OCI-LY7 (cell line): ENCODE measurements at regions not wholly inside any gene's neighbourhood (a gene's known extent, or its start where the extent isn't known, plus 50 kb on each side); places are given as distances from the start of the nearest gene placed in this dataset.

ENCODE experiments used
- BruUV-seq: library from RNA; stranded (reverse); fragments of 400-500 nt; replicated peaks from 2 replicates; lab custom pipeline; 2021; lab: Mats Ljungman, UMichigan
- CTCF ChIA-PET: fragments of 300-600 bp; sonication (Branson Sonifier 250); formaldehyde crosslinking; loops from one replicate; lab custom pipeline; 2022; ENCODE audit warnings: antibody characterized with exemption; ENCODE audit not compliant: unreplicated experiment; lab: Charles Lee
- POLR2A ChIA-PET: fragments of 300-600 bp; sonication (Branson Sonifier 250); formaldehyde crosslinking; loops from one replicate; lab custom pipeline; 2022; ENCODE audit warnings: antibody characterized with exemption; lab: Charles Lee
- DNase-seq: peaks from one replicate; pipeline ENCODE4 v3.0.0-alpha.2; 2015; ENCODE audit warnings: low spot score
- H2AFZ ChIP-seq: fragments of 200-600 bp; sonication (generic), shearing (Covaris generic); 2 replicates; pipeline ENCODE4 v1.6.1; 2014; ENCODE audit warnings: mild to moderate bottlenecking, antibody characterized with exemption, low read length, moderate library complexity
- H3K27ac ChIP-seq: fragments of 200-600 bp; sonication (generic); 2 replicates; pipeline ENCODE4 v1.5.1; 2014; ENCODE audit warnings: mixed run types, low read depth, mild to moderate bottlenecking, moderate library complexity, low read length, inconsistent platforms; ENCODE audit not compliant: poor library complexity, severe bottlenecking
- H3K36me3 ChIP-seq: fragments of 200-600 bp; sonication (generic); 2 replicates; pipeline ENCODE4 v1.6.1; 2014; ENCODE audit warnings: mild to moderate bottlenecking, antibody characterized with exemption, low read length, moderate library complexity, mixed read lengths; ENCODE audit not compliant: insufficient read depth
- H3K4me1 ChIP-seq: fragments of 200-600 bp; sonication (generic); 2 replicates; pipeline ENCODE4 v1.5.1; 2014; ENCODE audit warnings: mild to moderate bottlenecking, low read length; ENCODE audit not compliant: insufficient read depth, poor library complexity, severe bottlenecking
- H3K4me2 ChIP-seq: fragments of 200-600 bp; sonication (generic); 2 replicates; pipeline ENCODE4 v1.6.1; 2014; ENCODE audit warnings: mild to moderate bottlenecking, low read length
- H3K4me3 ChIP-seq: fragments of 200-600 bp; sonication (generic); 2 replicates; pipeline ENCODE4 v1.5.1; 2014; ENCODE audit warnings: mild to moderate bottlenecking, low read depth, low read length; ENCODE audit not compliant: poor library complexity, severe bottlenecking
- H3K79me2 ChIP-seq: fragments of 200-600 bp; sonication (generic); 2 replicates; pipeline ENCODE4 v1.6.1; 2016; ENCODE audit warnings: low read depth, mild to moderate bottlenecking, low read length, moderate library complexity, mixed read lengths; ENCODE audit not compliant: insufficient read depth
- H3K9me2 ChIP-seq: fragments of 200-600 bp; sonication (generic); 2 replicates; pipeline ENCODE4 v1.6.1; 2016; ENCODE audit warnings: mild to moderate bottlenecking, low read length, mixed read lengths; ENCODE audit not compliant: insufficient read depth
- H3K9me3 ChIP-seq: fragments of 200-600 bp; sonication (generic); 2 replicates; pipeline ENCODE4 v1.6.1; 2014; ENCODE audit warnings: mild to moderate bottlenecking, mixed run types, low read length, mixed read lengths
- H4K20me1 ChIP-seq: fragments of 200-600 bp; sonication (generic); 2 replicates; pipeline ENCODE4 v1.6.1; 2014; ENCODE audit warnings: mild to moderate bottlenecking, antibody characterized with exemption, low read length, moderate library complexity, mixed read lengths; ENCODE audit not compliant: insufficient read depth
- CTCF ChIP-seq: fragments of 200-600 bp; sonication (generic); conservative IDR thresholded peaks from 2 replicates; pipeline ENCODE4 v1.5.1; 2014; ENCODE audit warnings: mild to moderate bottlenecking, antibody characterized with exemption, low read length, moderate library complexity, mixed read lengths
- EZH2phosphoT487 ChIP-seq: fragments of 200-600 bp; sonication (generic); IDR thresholded peaks from 2 replicates; pipeline ENCODE4 v1.6.1; 2018; ENCODE audit warnings: low read depth, borderline replicate concordance, mild to moderate bottlenecking, mixed run types, antibody characterized with exemption, low read length, moderate library complexity, mixed read lengths
- intact Hi-C: fragments of 100-400 bp; cut with micrococcal nuclease; formaldehyde crosslinking; loops from one replicate; pipeline ENCODE4 v1.10.0; 2022; ENCODE audit not compliant: unreplicated experiment

- no peak overlapping the region for H3K4me2 ChIP-seq
- intact Hi-C loops, result no loop called here
- ChIA-PET CTCF (no interaction called here), POLR2A (no interaction called here)
- no peak for TF ChIP-seq EZH2phosphoT487
- TF ChIP-seq CTCF, result no peak
- no peak overlapping the region for H2AFZ ChIP-seq
- H3K9me2 ChIP-seq, result no peaks in the 10 kb centered on the region
- no peaks in the 10 kb centered on the region for H3K9me3 ChIP-seq
- DNase-seq, result no peak
- H3K4me1 ChIP-seq, result no peaks in the 10 kb centered on the region
- no peaks in the 10 kb centered on the region for H3K36me3 ChIP-seq
- no peak overlapping the region for H3K27ac ChIP-seq
- H4K20me1 ChIP-seq, result no peaks in the 10 kb centered on the region
- no peak overlapping the region for H3K4me3 ChIP-seq
- no peaks in the 10 kb centered on the region for H3K79me2 ChIP-seq
- BruUV-seq, result no TSS peak
These were observed 120.8 kb upstream of the B3GAT2 start for GRCh38 chr6:71077655-71078054.

- ChIA-PET POLR2A (no interaction called here), CTCF (no interaction called here)
- Histone ChIP-seq H3K79me2 (no peaks in the 10 kb centered on the region), H3K36me3 (no peaks in the 10 kb centered on the region), H3K4me1 (no peaks in the 10 kb centered on the region), H3K27ac (no peak overlapping the region), H3K9me2 (no peaks in the 10 kb centered on the region), H3K9me3 (no peaks in the 10 kb centered on the region), H2AFZ (no peak overlapping the region), H3K4me2 (no peak overlapping the region), H4K20me1 (no peaks in the 10 kb centered on the region), H3K4me3 (no peak overlapping the region)
- no peak for DNase-seq
- TF ChIP-seq EZH2phosphoT487 (no peak), CTCF (no peak)
- intact Hi-C loops, result no loop called here
- no TSS peak for BruUV-seq
These were observed 122.8 kb upstream of the B3GAT2 start for GRCh38 chr6:71079677-71080076.

DNA sequence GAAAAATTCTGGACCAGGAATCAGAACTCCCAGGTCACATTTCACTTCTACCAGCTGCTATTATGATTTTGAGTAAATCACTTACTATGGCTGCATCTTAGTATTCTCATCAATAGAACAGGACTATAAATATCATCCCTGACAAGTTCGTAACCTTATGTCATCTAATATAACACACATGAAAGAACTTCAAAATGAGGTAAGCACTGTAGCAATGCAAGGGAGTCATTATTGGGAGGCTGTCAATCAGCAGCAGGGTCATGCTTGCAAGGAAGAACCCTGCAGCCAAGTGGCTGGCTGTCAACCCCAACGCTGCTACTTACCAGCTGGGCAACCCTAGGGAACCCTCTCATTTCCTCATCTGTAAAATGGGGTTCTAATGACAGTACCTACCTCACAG lies 123.3 kb upstream of the B3GAT2 start:
- H3K4me3 ChIP-seq, result no peak overlapping the region
- no peaks in the 10 kb centered on the region for H3K9me3 ChIP-seq
- no peak overlapping the region for H3K27ac ChIP-seq
- no TSS peak for BruUV-seq
- H3K79me2 ChIP-seq, result no peaks in the 10 kb centered on the region
- H3K9me2 ChIP-seq, result no peaks in the 10 kb centered on the region
- no peak for DNase-seq
- no peak overlapping the region for H3K4me2 ChIP-seq
- no peaks in the 10 kb centered on the region for H4K20me1 ChIP-seq
- H2AFZ ChIP-seq, result no peak overlapping the region
- ChIA-PET CTCF (no interaction called here), POLR2A (no interaction called here)
- no peak for TF ChIP-seq CTCF
- TF ChIP-seq EZH2phosphoT487, result no peak
- H3K4me1 ChIP-seq, result no peaks in the 10 kb centered on the region
- H3K36me3 ChIP-seq, result no peaks in the 10 kb centered on the region
- intact Hi-C loops, result no loop called here
